Right cardiac atrium (tissue), 5 donors: ENCODE measurements at regions not wholly inside any gene's neighbourhood (a gene's known extent, or its start where the extent isn't known, plus 50 kb on each side); places are given as distances from the start of the nearest gene placed in this dataset.

ENCODE experiments used
- ATAC-seq, 2 donors: fragments of 200-7000 bp; cut with Tn5 transposase; one replicate each; pipeline versions ENCODE4 v1.8.0 to v1.9.1; 2020; ENCODE audit warnings: moderate library complexity in 2 of 2, mild to moderate bottlenecking in 1 of 2
- DNase-seq, 3 donors: peaks; one replicate each; pipeline ENCODE4 v3.0.0-alpha.2; 2020
- H3K27ac ChIP-seq: one replicate; pipeline ENCODE4 v1.5.1; 2013; ENCODE audit warnings: mild to moderate bottlenecking, low read length, control low read depth, moderate library complexity
- H3K27me3 ChIP-seq: one replicate; pipeline ENCODE4 v1.6.1; 2013; ENCODE audit not compliant: control insufficient read depth, insufficient read depth
- H3K4me1 ChIP-seq: one replicate; pipeline ENCODE4 v1.6.1; 2013; ENCODE audit warnings: low read length; ENCODE audit not compliant: control insufficient read depth, insufficient read depth
- H3K4me3 ChIP-seq: one replicate; pipeline ENCODE4 v1.5.1; 2013; ENCODE audit warnings: low read length, control low read depth
- H3K9me3 ChIP-seq: one replicate; pipeline ENCODE4 v1.6.1; 2013; ENCODE audit warnings: low read length; ENCODE audit not compliant: control insufficient read depth
- WGBS: extraction: QIAGEN DNeasy Blood & Tissue Kit; methylation state at CpG from one replicate; pipeline ENCODE4 v1.1.7; 2013; 5-methylcytosine and 5-hydroxymethylcytosine counted together
- intact Hi-C, 4 donors: fragments of 100-400 bp; cut with DNase I; formaldehyde crosslinking; loops; one replicate each; pipeline versions ENCODE4 v1.11.0 to v1.14.0; 2022 to 2023
- donor health status: healthy with polysubstance abuse.
- donor health status: DM: no; HTN: yes; CAD: no.
- donor health status: DM: no; HTN: no; CAD: no.
- donor health status: DM: no; HTN: yes; CAD: no; lungs with severe emphysema.
- donor health status: DM: yes; HTN: yes; CAD: no.

GRCh38 chr2:203804070-203804469, 63.5 kb upstream of the CTLA4 start:
- ATAC-seq (peak; percentile 77 to 85), DNase-seq (peak in 2 of 3 donors; percentile 46 to 57)
- 41% methylated on average over 4 of the region's 4 CpGs for WGBS

GRCh38 chr2:203804764-203805485, 62.6 kb upstream of the CTLA4 start:
- H3K27ac ChIP-seq, result no peak overlapping the region
- H3K27me3 ChIP-seq, result no peaks in the 10 kb centered on the region
- intact Hi-C loops, result loop anchor here in 1 of 4 donors (10.0 kb wide), 1 partner anchor 120 kb away; no protein-coding TSS in a partner anchor
- no peak for DNase-seq
- H3K4me3 ChIP-seq, result no peak overlapping the region
- 75% methylated on average over 4 of the region's 4 CpGs for WGBS
- ATAC-seq, result no peak
- H3K9me3 ChIP-seq, result no peaks in the 10 kb centered on the region
- H3K4me1 ChIP-seq, result peaks cover 1% of the 10 kb centered on the region

More at GRCh38 chr2:203804070-203804469, 63.5 kb upstream of the CTLA4 start:
- Histone ChIP-seq H3K4me3 (no peak overlapping the region), H3K27ac (no peak overlapping the region), H3K27me3 (no peaks in the 10 kb centered on the region), H3K4me1 (peaks cover 1% of the 10 kb centered on the region), H3K9me3 (no peaks in the 10 kb centered on the region)
- intact Hi-C loops, result loop anchor here in 1 of 4 donors (10.0 kb wide), 1 partner anchor 119 kb away; no protein-coding TSS in a partner anchor

GRCh38 chr2:203805486-203805838, 62.1 kb upstream of the CTLA4 start:
- WGBS, result 96% methylated on average over 1 of the region's 1 CpG
- no peak for DNase-seq
- intact Hi-C loops, result loop anchor here in 1 of 4 donors (10.0 kb wide), 1 partner anchor 121 kb away; no protein-coding TSS in a partner anchor
- Histone ChIP-seq H3K27me3 (no peaks in the 10 kb centered on the region), H3K4me3 (no peak overlapping the region), H3K9me3 (no peaks in the 10 kb centered on the region), H3K27ac (no peak overlapping the region), H3K4me1 (peaks cover 1% of the 10 kb centered on the region)
- ATAC-seq, result no peak

- H3K4me1 ChIP-seq, result peaks cover 3% of the 10 kb centered on the region
- WGBS, result 93% methylated on average over 1 of the region's 1 CpG
- no peak for ATAC-seq
Observed at GRCh38 chr2:203806761-203807160, 60.8 kb upstream of the CTLA4 start.

GRCh38 chr2:203808046-203808750, 59.4 kb upstream of the CTLA4 start:
- H3K4me1 ChIP-seq, result peaks cover 5% of the 10 kb centered on the region
- no peak overlapping the region for H3K27ac ChIP-seq
- intact Hi-C loops, result loop anchor here in 1 of 4 donors (10.0 kb wide), 1 partner anchor 123 kb away; no protein-coding TSS in a partner anchor
- DNase-seq (peak; percentile 37 to 81 (median 66)), ATAC-seq (peak; percentile 76 to 77)
- no peaks in the 10 kb centered on the region for H3K27me3 ChIP-seq
- no peak overlapping the region for H3K4me3 ChIP-seq
- H3K9me3 ChIP-seq, result no peaks in the 10 kb centered on the region
- WGBS, result 59% methylated on average over 7 of the region's 7 CpGs

More at GRCh38 chr2:203806761-203807160, 60.8 kb upstream of the CTLA4 start:
- DNase-seq, result no peak
- Histone ChIP-seq H3K4me3 (no peak overlapping the region), H3K27me3 (no peaks in the 10 kb centered on the region), H3K27ac (no peak overlapping the region), H3K9me3 (no peaks in the 10 kb centered on the region)
- intact Hi-C loops, result loop anchor here in 1 of 4 donors (10.0 kb wide), 1 partner anchor 122 kb away; no protein-coding TSS in a partner anchor

GRCh38 chr2:203809084-203809521, 58.5 kb upstream of the CTLA4 start:
- peaks cover 5% of the 10 kb centered on the region for H3K4me1 ChIP-seq
- 66% methylated on average over 2 of the region's 2 CpGs for WGBS

GRCh38 chr2:203809991-203810510, 57.5 kb upstream of the CTLA4 start:
- intact Hi-C loops, result loop anchor here in 3 of 4 donors (10.0 kb wide), 3 partner anchors 125 to 325 kb away; no protein-coding TSS in a partner anchor
- H3K4me3 ChIP-seq, result no peak overlapping the region
- WGBS, result 88% methylated on average over 3 of the region's 3 CpGs
- H3K27ac ChIP-seq, result no peak overlapping the region
- H3K27me3 ChIP-seq, result no peaks in the 10 kb centered on the region
- H3K4me1 ChIP-seq, result peaks cover 4% of the 10 kb centered on the region
- no peaks in the 10 kb centered on the region for H3K9me3 ChIP-seq
- DNase-seq (no peak), ATAC-seq (no peak)

More at GRCh38 chr2:203809084-203809521, 58.5 kb upstream of the CTLA4 start:
- H3K27me3 ChIP-seq, result no peaks in the 10 kb centered on the region
- no peak for DNase-seq
- no peak overlapping the region for H3K27ac ChIP-seq
- H3K9me3 ChIP-seq, result no peaks in the 10 kb centered on the region
- intact Hi-C loops, result loop anchor here in 1 of 4 donors (10.0 kb wide), 1 partner anchor 124 kb away; no protein-coding TSS in a partner anchor
- H3K4me3 ChIP-seq, result no peak overlapping the region
- ATAC-seq, result no peak

- Histone ChIP-seq H3K9me3 (no peaks in the 10 kb centered on the region), H3K27me3 (no peaks in the 10 kb centered on the region), H3K4me3 (no peak overlapping the region), H3K27ac (no peak overlapping the region), H3K4me1 (peaks cover 4% of the 10 kb centered on the region)
- intact Hi-C loops, result loop anchor here in 3 of 4 donors (10.0 kb wide), 2 partner anchors 157 to 327 kb away; no protein-coding TSS in a partner anchor
- DNase-seq (peak; percentile 76 to 84 (median 82)), ATAC-seq (peak; percentile 80 to 88)
- WGBS, result 64% methylated on average over 9 of the region's 9 CpGs
Observed at GRCh38 chr2:203811491-203812221, 55.9 kb upstream of the CTLA4 start.

- DNase-seq, result no peak
- no peak overlapping the region for H3K4me3 ChIP-seq
- intact Hi-C loops, result loop anchor here in 3 of 4 donors (10.0 kb wide), 2 partner anchors 158 to 328 kb away; no protein-coding TSS in a partner anchor
- H3K9me3 ChIP-seq, result no peaks in the 10 kb centered on the region
- peaks cover 4% of the 10 kb centered on the region for H3K4me1 ChIP-seq
- ATAC-seq, result no peak
- H3K27me3 ChIP-seq, result no peaks in the 10 kb centered on the region
- H3K27ac ChIP-seq, result no peak overlapping the region
- 82% methylated on average over 11 of the region's 11 CpGs for WGBS
Observed at GRCh38 chr2:203812294-203813221, 55.0 kb upstream of the CTLA4 start.
